Panc1 (cell line): ENCODE measurements at regions not wholly inside any gene's neighbourhood (a gene's known extent, or its start where the extent isn't known, plus 50 kb on each side); places are given as distances from the start of the nearest gene placed in this dataset.
"Not testable (repeated sequence)": the region's sequence is repeated elsewhere in the genome, so short reads cannot be mapped to it uniquely, and the experiment has no call there.

Source experiments
- ATAC-seq: fragments of 200-7000 bp; cut with Tn5 transposase; 2 replicates; pipeline ENCODE4 v1.9.1; 2020; ENCODE audit warnings: mild to moderate bottlenecking, moderate library complexity
- BruUV-seq: library from RNA; stranded (reverse); fragments of 400-500 nt; replicated peaks from 2 replicates; lab custom pipeline; 2021; lab: Mats Ljungman, UMichigan
- CTCF ChIA-PET: fragments of 300-600 bp; sonication (Branson Sonifier 250); formaldehyde crosslinking; loops from one replicate; lab custom pipeline; 2022; ENCODE audit warnings: antibody characterized with exemption; lab: Charles Lee
- POLR2A ChIA-PET: fragments of 300-600 bp; sonication (Branson Sonifier 250); formaldehyde crosslinking; loops from one replicate; lab custom pipeline; 2022; ENCODE audit warnings: antibody characterized with exemption; lab: Charles Lee
- DNase-seq: peaks from one replicate; pipeline ENCODE4 v3.0.0-alpha.2; 2010; ENCODE audit warnings: low read depth, low spot score
- H3K27ac ChIP-seq: 2 replicates; pipeline ENCODE4 v1.5.1; 2011; ENCODE audit warnings: mild to moderate bottlenecking, low read length, inconsistent platforms
- H3K27me3 ChIP-seq: fragments of 200-500 bp; sonication (Bioruptor generic); 2 replicates; pipeline ENCODE4 v1.6.0; 2014; ENCODE audit warnings: low read length, inconsistent platforms; ENCODE audit not compliant: control insufficient read depth, insufficient read depth
- H3K36me3 ChIP-seq: fragments of 200-500 bp; sonication (Bioruptor generic); 2 replicates; pipeline ENCODE4 v1.5.1; 2014; ENCODE audit warnings: inconsistent platforms, mild to moderate bottlenecking, low read length, moderate library complexity; ENCODE audit not compliant: control insufficient read depth, insufficient read depth
- H3K4me1 ChIP-seq: 2 replicates; pipeline ENCODE4 v1.5.1; 2011; ENCODE audit warnings: inconsistent platforms, mild to moderate bottlenecking, low read length, moderate library complexity; ENCODE audit not compliant: control insufficient read depth, insufficient read depth
- H3K4me3 ChIP-seq, 2 experiments: 2 replicates each; pipeline ENCODE4 v1.5.1; 2011 to 2012; ENCODE audit warnings: low read depth in 2 of 2, low read length in 2 of 2, mild to moderate bottlenecking in 2 of 2, inconsistent platforms in 1 of 2, moderate library complexity in 1 of 2
- H3K9me3 ChIP-seq: fragments of 200-500 bp; sonication (Bioruptor generic); 2 replicates; pipeline ENCODE4 v1.5.1; 2014; ENCODE audit warnings: low read depth, mild to moderate bottlenecking, inconsistent platforms, low read length, moderate library complexity; ENCODE audit not compliant: control insufficient read depth, insufficient read depth
- POLR2AphosphoS5 ChIP-seq: IDR thresholded peaks from 2 replicates; pipeline ENCODE4 v1.6.1; 2012; ENCODE audit warnings: mild to moderate bottlenecking, low read depth, low read length, moderate library complexity
- REST ChIP-seq, 2 experiments: IDR thresholded peaks; 2 replicates each; pipeline ENCODE4 v1.6.1; 2011 to 2012; ENCODE audit warnings: low read depth in 2 of 2, control low read depth in 1 of 2, low read length in 1 of 2, mild to moderate bottlenecking in 1 of 2, moderate library complexity in 1 of 2; ENCODE audit not compliant: insufficient read depth in 1 of 2
- SIN3A ChIP-seq: IDR thresholded peaks from 2 replicates; pipeline ENCODE4 v1.6.1; 2012; ENCODE audit warnings: low read depth, mild to moderate bottlenecking, low read length, moderate library complexity, borderline replicate concordance; ENCODE audit not compliant: insufficient read depth
- TCF7L2 ChIP-seq: IDR thresholded peaks from 2 replicates; pipeline ENCODE4 v1.6.1; 2011; ENCODE audit warnings: mild to moderate bottlenecking, low read depth, low read length, inconsistent platforms
- in situ Hi-C: cut with HindIII; loops from 2 replicates; pipeline ENCODE4 v1.10.0; 2016; ENCODE audit warnings: low sequenced_read_pairs, low pct_unique_long_range_greater_than_20kb
- intact Hi-C: fragments of 100-400 bp; cut with micrococcal nuclease; formaldehyde crosslinking; loops from one replicate; pipeline ENCODE4 v1.10.0; 2022; ENCODE audit not compliant: unreplicated experiment
- TF ChIP-seq, protein P1 (sequence below): fragments of 450-650 bp; IDR thresholded peaks from 2 replicates; pipeline ENCODE4 v1.5.1; 2017; ENCODE audit warnings: mild to moderate bottlenecking

DNA sequence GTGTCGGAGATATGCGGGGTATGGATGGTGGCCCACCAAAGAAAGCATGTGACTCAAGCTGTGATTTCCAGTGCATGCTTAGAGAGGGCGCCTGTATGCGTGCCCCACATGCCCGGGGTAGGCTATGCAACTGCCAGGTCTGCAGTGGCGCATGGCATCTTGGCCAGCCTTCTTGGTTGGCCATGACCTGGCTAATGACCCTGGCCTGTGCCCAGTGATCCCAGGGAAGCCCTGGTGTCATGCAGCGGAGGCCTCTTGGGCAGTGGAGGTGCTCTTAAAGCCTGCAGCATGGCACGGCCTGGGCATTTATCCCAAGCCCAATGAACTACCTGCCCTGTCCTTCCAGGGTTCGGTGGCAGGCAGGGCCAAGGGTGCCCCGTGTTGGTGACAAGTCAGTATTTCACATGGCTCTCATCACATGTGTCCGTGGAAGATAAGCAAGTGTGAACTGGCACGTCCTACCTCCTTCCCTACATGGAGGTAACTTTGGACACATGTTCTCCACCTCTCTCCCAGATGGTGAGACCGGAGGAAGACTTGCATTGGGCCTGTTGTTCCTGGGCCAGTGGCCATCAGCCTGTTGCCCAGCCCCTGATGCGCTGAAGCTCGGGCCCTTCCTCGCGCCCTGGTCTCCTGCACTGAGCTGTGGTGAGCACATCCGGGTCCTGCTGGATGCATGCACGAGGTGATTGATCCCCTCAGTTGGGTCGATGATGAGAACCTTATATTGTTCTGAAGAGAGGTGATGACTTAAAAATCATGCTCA, 192.0 kb downstream of the UBE3A start:
- Histone ChIP-seq H3K4me1 (no peaks in the 10 kb centered on the region), H3K36me3 (no peaks in the 10 kb centered on the region), H3K27ac (no peak overlapping the region), H3K4me3 (no peak overlapping the region), H3K27me3 (no peaks in the 10 kb centered on the region), H3K9me3 (no peaks in the 10 kb centered on the region)
- ChIA-PET POLR2A (no interaction called here), CTCF (no interaction called here)
- intact Hi-C loops = no loop called here
- TF ChIP-seq POLR2AphosphoS5 (no peak), TCF7L2 (no peak), SIN3A (no peak), REST (IDR thresholded peaks at IDR 0.05; ENCODE audit: insufficient read depth in 1 of 2, low read depth in 2 of 2, low read length in 1 of 2) (no peak)
- TF ChIP-seq, protein P1, sequence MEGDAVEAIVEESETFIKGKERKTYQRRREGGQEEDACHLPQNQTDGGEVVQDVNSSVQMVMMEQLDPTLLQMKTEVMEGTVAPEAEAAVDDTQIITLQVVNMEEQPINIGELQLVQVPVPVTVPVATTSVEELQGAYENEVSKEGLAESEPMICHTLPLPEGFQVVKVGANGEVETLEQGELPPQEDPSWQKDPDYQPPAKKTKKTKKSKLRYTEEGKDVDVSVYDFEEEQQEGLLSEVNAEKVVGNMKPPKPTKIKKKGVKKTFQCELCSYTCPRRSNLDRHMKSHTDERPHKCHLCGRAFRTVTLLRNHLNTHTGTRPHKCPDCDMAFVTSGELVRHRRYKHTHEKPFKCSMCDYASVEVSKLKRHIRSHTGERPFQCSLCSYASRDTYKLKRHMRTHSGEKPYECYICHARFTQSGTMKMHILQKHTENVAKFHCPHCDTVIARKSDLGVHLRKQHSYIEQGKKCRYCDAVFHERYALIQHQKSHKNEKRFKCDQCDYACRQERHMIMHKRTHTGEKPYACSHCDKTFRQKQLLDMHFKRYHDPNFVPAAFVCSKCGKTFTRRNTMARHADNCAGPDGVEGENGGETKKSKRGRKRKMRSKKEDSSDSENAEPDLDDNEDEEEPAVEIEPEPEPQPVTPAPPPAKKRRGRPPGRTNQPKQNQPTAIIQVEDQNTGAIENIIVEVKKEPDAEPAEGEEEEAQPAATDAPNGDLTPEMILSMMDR = no peak
- in situ Hi-C loops = no loop called here
- DNase-seq = no peak
- no peak for ATAC-seq
- no TSS peak for BruUV-seq

GRCh38 chr15:25247407-25248038, 191.3 kb downstream of the UBE3A start:
- no peak overlapping the region for H3K4me3 ChIP-seq
- ATAC-seq (no peak), DNase-seq (no peak)
- intact Hi-C loops = no loop called here
- in situ Hi-C loops = no loop called here
- no peaks in the 10 kb centered on the region for H3K36me3 ChIP-seq
- H3K4me1 ChIP-seq = no peaks in the 10 kb centered on the region
- H3K27ac ChIP-seq = no peak overlapping the region
- H3K27me3 ChIP-seq = no peaks in the 10 kb centered on the region
- H3K9me3 ChIP-seq = no peaks in the 10 kb centered on the region
- ChIA-PET CTCF (no interaction called here), POLR2A (no interaction called here)
- TF ChIP-seq, protein P1 = no peak
- TF ChIP-seq REST (IDR thresholded peaks at IDR 0.05; ENCODE audit: insufficient read depth in 1 of 2, low read depth in 2 of 2, low read length in 1 of 2) (no peak), POLR2AphosphoS5 (no peak), TCF7L2 (no peak), SIN3A (no peak)
- BruUV-seq = no TSS peak

- H3K9me3 ChIP-seq, ATAC-seq, CTCF ChIA-PET, BruUV-seq, in situ Hi-C loops, H3K27me3 ChIP-seq, intact Hi-C loops, H3K4me3 ChIP-seq, DNase-seq, H3K27ac ChIP-seq, H3K4me1 ChIP-seq, H3K36me3 ChIP-seq, POLR2A ChIA-PET: not testable (repeated sequence)
Observed at GRCh38 chr15:25248087-25248486, 190.7 kb downstream of the UBE3A start.
